ENCODE measurements at regions not wholly inside any gene's neighbourhood (a gene's known extent, or its start where the extent isn't known, plus 50 kb on each side); places are given as distances from the start of the nearest gene placed in this dataset.

GRCh38 chr1:3954170-3955169 is 54.4 kb upstream of the C1orf174 start:
- DNase-seq = no peak

DNA sequence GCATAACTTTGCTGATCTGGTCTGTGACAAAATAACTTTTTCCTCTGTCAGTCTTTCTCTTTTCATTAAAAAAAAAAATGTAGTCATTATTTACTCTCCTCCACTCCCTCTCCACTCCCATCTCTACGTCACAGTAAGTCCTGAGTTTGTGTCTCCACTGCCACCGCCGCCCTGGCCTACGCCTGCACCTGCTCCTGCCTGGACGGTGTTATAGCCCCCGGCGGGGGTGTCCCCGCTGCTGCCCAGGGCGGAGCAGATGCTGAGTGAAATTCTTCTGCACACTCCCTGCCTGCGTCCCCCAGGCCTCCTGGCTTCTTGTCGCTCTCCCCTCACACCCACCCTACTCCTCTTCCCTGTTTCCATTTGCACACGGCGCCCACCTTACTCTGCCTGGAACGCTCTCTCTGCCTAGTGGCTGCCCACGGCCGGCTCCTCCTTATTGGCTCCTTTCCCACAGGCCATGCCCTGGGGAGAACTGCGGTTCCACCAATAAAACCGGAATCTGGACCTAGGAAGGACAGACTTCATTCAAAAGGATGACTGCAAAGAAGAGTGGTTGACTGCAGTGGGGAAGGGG is 55.2 kb upstream of the C1orf174 start:
- no peak for DNase-seq

DNA sequence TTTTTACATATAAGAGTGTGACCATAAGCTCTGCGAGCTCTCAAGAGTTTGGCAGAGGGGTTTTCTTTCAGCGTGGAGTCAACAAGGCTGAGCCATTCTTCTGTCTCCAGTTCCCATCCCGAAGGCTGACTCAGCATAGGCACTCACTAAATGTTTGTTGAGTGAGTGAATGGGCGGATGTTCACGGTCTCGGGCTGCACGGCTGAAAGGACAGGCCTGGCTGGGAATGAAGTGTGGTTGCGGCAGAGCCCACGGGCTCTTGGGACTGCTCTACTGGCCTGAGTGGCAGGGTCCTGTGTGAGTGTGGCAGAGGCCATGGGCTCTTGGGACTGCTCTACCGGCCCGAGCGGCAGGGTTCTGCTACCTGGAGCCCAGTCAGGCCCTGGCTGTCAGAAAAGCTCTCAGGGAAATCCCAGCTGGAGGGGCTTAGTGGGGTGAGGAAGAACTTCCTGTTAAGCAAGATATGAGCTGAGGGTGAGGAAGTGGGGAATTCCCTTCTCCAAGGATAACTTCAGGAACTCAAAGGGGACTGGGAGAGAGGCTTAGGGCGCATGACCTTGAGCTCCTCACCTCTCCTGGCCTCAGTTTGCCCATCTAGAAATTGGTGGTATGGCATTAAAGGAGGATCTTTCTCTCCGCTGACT is 56.6 kb upstream of the C1orf174 start:
- no peak for DNase-seq

GRCh38 chr1:3959361-3959760 is 59.3 kb upstream of the C1orf174 start:
- no peak for DNase-seq

DNA sequence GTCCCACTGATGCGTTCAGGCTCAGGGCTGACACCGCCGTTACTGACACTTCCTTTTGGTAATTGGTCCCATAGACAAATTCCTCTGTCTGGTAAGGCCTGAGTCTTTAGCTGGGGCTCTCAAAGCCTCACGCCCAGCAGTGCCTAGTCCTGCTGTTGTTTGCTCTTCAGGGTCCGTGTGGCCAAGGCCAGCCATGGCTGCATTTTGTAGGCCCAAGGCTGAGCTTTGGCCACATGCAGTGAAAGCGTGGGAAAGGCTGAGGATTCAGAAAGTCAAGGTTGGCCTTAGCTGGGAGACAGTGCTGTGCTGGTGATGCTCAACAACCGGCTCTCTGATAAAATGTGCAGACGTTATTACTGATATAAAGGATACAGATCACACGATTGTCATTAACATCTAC is 63.5 kb upstream of the C1orf174 start:
- no peak for DNase-seq

DNA sequence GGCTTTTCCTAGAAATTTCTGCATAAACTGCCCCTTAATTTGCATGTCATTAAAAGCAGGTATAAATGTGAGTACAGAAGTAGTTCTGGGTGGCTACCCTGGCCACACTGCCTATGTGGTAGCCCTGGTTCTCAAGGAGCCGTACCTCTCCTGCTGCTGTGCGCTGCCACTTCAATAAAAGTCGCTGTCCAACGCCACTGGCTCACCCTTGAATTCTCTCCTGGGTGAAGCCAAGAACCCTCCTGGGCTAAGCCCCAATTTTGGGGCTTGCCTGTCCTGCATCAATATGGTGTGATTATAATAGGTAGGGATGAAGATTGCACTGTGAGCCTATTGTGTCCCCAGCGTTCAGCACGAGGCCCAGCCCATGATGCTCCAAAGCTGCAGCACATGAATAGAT is 65.6 kb upstream of the C1orf174 start:
- DNase-seq = no peak

GRCh38 chr1:3968851-3969250 is 68.8 kb upstream of the C1orf174 start:
- no peak for DNase-seq

GRCh38 chr1:3971981-3972380 is 71.9 kb upstream of the C1orf174 start:
- DNase-seq = no peak

DNA sequence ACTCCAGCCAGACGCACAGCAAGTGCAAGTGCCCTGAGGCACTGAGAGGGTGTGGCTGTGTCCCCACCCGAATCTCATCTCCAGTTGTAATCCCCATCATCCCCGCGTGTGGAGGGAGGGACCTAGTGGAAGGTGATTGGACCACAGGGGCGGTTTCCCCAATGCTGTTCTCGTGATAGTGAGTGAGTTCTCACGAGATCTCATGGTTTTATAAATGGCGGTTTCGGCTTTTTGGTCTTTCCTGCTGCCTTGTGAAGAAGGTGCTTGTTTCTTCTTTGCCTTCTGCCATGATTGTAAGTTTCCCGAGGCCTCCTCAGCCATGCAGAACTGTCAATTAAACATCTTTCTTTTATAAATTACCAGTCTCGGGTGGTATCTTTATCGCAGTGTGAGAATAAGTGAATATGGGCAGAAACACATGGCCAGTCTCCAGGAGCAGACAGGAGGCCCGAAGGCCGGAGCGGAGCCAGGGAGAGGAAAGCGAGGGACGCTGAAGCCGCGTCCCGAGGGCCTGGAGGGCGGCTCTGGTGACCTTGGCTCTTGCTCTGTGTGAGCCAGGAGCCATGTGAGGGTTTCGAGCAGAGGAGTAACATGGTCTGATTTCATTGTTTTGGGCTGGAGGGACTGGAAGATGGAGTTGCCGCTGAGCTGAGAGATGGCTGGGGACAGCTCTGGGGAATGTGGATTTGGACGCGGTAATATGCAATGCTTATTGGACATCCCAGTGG is 76.0 kb upstream of the C1orf174 start:
- DNase-seq = no peak

- DNase-seq = no peak
Observed at GRCh38 chr1:3976821-3977220, 76.7 kb upstream of the C1orf174 start.

- no peak for DNase-seq
Observed at GRCh38 chr1:3978196-3978989, 78.3 kb upstream of the C1orf174 start.

DNA sequence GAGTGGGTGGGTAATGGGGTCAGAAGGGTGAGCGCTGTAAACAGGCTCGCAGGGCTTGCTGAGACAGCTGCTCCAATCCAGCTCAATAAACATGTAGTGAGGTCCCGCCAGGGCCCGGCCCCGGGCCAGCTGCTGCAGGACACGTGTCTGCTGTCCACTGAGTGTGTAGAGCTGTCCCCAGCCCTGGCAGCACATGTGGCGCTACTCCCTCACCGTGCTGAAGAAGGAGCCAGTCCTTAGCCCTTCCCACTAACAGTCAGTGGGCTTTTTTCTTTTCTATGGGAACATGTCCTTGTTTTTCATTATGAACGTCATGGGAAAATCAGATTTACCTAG is 78.9 kb upstream of the C1orf174 start:
- DNase-seq = no peak

- DNase-seq = no peak
Observed at GRCh38 chr1:3981261-3981660, 81.2 kb upstream of the C1orf174 start.

- no peak for DNase-seq
Observed at GRCh38 chr1:3981746-3982505, 81.9 kb upstream of the C1orf174 start.

DNA sequence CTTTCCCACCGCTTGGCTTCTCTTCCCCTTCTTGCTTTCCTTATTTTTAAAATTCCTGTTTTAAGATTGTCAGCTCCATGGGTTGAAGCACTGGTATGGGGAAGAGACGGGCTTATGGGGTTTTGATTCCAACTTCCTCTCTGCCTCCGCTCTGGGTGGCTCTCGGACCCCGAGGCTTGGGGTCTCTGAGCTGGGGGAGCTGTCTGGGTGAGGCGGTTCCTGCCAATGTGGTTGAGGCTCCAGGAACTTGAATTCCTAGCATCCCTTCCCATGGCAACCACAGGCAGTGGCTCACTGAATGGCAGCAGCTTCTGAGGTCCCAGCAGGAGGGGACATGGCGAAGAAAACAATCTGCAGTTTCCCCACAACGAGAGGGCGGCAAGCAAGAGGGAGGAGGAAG is 83.1 kb upstream of the C1orf174 start:
- DNase-seq = no peak

- no peak for DNase-seq
Observed at GRCh38 chr1:3984586-3984985, 84.5 kb upstream of the C1orf174 start.

DNA sequence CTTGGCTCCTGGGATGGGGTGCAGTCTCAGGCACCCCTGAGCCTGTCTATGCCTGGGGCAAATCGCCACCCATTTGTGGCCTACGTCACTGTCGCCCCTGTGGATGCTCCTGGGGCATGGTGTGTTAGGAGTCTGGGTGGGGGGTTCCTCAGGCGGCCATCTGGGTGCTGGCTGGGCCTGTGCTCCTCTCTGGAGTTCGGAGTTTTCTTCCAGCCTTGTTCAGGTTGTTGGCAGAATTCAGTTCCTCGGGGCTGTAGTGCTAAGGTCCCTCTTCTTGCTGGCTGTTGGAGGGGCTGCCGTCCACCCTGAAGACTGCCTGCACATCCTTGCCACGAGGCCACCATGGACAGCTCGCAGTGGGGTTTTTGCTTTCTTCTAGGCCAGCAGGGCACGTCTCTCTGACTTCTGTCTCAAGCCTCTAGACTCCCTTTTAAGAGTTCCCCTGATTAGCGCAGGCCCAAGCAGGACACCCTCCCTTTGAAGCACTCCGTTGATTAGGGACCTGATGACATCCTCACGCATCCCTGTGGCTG is 86.7 kb upstream of the C1orf174 start:
- DNase-seq = no peak

DNA sequence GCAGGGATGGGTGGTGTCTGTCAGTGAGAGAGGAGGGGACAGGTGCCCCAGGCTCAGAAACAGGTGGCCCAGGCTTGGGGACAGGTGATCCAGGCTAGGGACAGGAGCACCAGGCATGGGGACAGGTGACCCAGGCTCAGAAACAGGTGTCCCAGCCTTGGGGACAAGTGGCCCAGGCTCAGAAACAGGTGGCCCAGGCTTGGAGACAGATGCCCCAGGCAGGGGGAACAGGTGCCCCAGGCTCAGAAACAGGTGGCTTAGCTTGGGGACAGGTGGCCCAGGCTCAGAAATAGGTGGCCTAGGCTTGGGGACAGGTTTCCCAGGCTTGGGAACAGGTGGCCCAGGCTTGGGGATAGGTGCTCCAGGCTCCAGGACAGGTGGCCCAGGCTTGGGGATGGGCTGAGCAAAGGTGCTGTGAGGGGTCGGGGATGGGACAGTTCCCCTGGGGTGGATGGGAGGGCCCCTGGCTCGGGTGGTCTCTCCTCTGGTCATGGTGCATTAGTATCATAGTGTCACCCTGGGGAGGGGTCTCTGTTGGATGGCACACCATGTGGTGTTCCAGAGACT is 87.7 kb upstream of the C1orf174 start:
- no peak for DNase-seq

GRCh38 chr1:3988431-3988830 is 88.4 kb upstream of the C1orf174 start:
- no peak for DNase-seq

- DNase-seq = no peak
Observed at GRCh38 chr1:3989465-3989864, 89.4 kb upstream of the C1orf174 start.

DNA sequence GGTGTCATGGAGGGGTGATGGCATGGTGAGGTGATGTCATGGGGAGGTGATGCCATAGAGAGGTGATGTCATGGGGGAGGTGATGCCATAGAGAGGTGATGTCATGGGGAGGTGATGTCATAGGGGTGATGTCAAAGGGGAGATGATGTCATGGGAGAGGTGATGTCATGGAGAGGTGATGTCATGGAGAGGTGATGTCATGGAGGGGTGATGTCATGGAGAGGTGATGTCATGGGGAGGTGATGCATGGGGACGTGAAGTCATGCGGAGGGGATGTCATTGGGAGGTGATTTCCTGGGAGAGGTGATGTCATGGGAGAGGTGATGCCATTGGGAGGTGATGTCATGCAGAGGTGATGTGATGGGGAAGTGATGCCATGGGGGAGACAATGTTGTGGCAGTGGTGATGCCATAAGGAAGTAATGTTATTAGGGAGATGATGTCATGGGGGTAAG is 92.1 kb upstream of the C1orf174 start:
- DNase-seq = peak in 1 of 2 experiments; percentile 9
